K562 (cell line): ENCODE measurements at regions not wholly inside any gene's neighbourhood (a gene's known extent, or its start where the extent isn't known, plus 50 kb on each side); places are given as distances from the start of the nearest gene placed in this dataset.

Experiments
- BCLAF1 ChIP-seq, 2 experiments: fragments of 450-650 bp in 1 of 2; IDR thresholded peaks; 2 replicates each; pipeline ENCODE4 v1.6.1; 2011 to 2017; ENCODE audit warnings: low read depth in 2 of 2, antibody characterized with exemption in 1 of 2, borderline replicate concordance in 1 of 2, low read length in 1 of 2, mild to moderate bottlenecking in 1 of 2, mixed read lengths in 1 of 2; ENCODE audit not compliant: control insufficient read depth in 1 of 2
- CREB1 ChIP-seq, 2 experiments: sonication (generic) in 1 of 2; formaldehyde crosslinking in 1 of 2; IDR thresholded peaks; 2 replicates each; pipeline versions ENCODE4 v1.6.1 to v1.8.0; 2012 to 2022; ENCODE audit warnings: inconsistent platforms in 1 of 2, mild to moderate bottlenecking in 1 of 2, missing genetic modification reagents in 1 of 2, moderate library complexity in 1 of 2
- CREBBP ChIP-seq: IDR thresholded peaks from one replicate; pipeline ENCODE4 v1.6.1; 2012; ENCODE audit warnings: low read depth, mild to moderate bottlenecking, control low read depth, inconsistent platforms, low read length
- ELK3 ChIP-seq: fragments of 450-650 bp; formaldehyde crosslinking; IDR thresholded peaks from 2 replicates; pipeline ENCODE4 v1.4.0; 2020; ENCODE audit warnings: mild to moderate bottlenecking
- EP400 ChIP-seq: fragments of 450-650 bp; IDR thresholded peaks from 2 replicates; pipeline ENCODE4 v1.6.1; 2017; ENCODE audit warnings: antibody characterized with exemption, mild to moderate bottlenecking, moderate library complexity
- FOXA3 ChIP-seq, 2 experiments: fragments of 450-650 bp in 1 of 2; sonication (generic) in 1 of 2; formaldehyde crosslinking; IDR thresholded peaks in 1 of 2; conservative IDR thresholded peaks in 1 of 2; 2 replicates each; pipeline versions ENCODE4 v1.4.0 to v1.8.0; 2020 to 2022; ENCODE audit warnings: mild to moderate bottlenecking in 2 of 2, missing genetic modification reagents in 1 of 2
- FOXP4 ChIP-seq: sonication (generic); formaldehyde crosslinking; IDR thresholded peaks from 2 replicates; pipeline ENCODE4 v1.8.0; 2022; ENCODE audit warnings: mild to moderate bottlenecking, missing genetic modification reagents, borderline replicate concordance
- MBD1 ChIP-seq: fragments of 250-450 bp; sonication (Bioruptor Pico); IDR thresholded peaks from 2 replicates; pipeline ENCODE4 v1.8.0; 2022; ENCODE audit warnings: inconsistent platforms
- MITF ChIP-seq: IDR thresholded peaks from 2 replicates; pipeline ENCODE4 v1.6.1; 2014; ENCODE audit warnings: antibody characterized with exemption
- MTA3 ChIP-seq: fragments of 450-650 bp; formaldehyde crosslinking; IDR thresholded peaks from 2 replicates; pipeline ENCODE4 v1.6.1; 2017; ENCODE audit warnings: mild to moderate bottlenecking, borderline replicate concordance
- NCOR1 ChIP-seq: fragments of 450-650 bp; IDR thresholded peaks from 2 replicates; pipeline ENCODE4 v1.6.1; 2016; ENCODE audit warnings: mild to moderate bottlenecking, moderate library complexity
- NR2F6 ChIP-seq: fragments of 450-650 bp; formaldehyde crosslinking; IDR thresholded peaks from 2 replicates; pipeline ENCODE4 v1.4.0; 2020; ENCODE audit warnings: mild to moderate bottlenecking
- SAP30 ChIP-seq: fragments of 200-600 bp; sonication (generic); IDR thresholded peaks from 2 replicates; pipeline ENCODE4 v1.6.1; 2012; ENCODE audit warnings: borderline replicate concordance, low read depth, mild to moderate bottlenecking, moderate library complexity, low read length, control low read depth, inconsistent platforms; ENCODE audit not compliant: insufficient read depth, poor library complexity, severe bottlenecking
- ZNF134 ChIP-seq: fragments of 250-450 bp; sonication (Bioruptor Pico); conservative IDR thresholded peaks from 2 replicates; pipeline ENCODE4 v1.4.0; 2020
- ZNF239 ChIP-seq: fragments of 250-450 bp; sonication (Bioruptor Pico); IDR thresholded peaks from 2 replicates; pipeline ENCODE4 v1.4.0; 2020; ENCODE audit warnings: mild to moderate bottlenecking
- ZNF3 ChIP-seq: fragments of 250-450 bp; sonication (Bioruptor Pico); IDR thresholded peaks from 2 replicates; pipeline ENCODE4 v1.5.0; 2021; ENCODE audit warnings: mild to moderate bottlenecking, moderate library complexity
- ZNF316 ChIP-seq: fragments of 450-650 bp; IDR thresholded peaks from 2 replicates; pipeline ENCODE4 v1.6.1; 2016
- ZNF699 ChIP-seq: fragments of 250-450 bp; sonication (Bioruptor Pico); IDR thresholded peaks from 2 replicates; pipeline ENCODE4 v1.8.0; 2021; ENCODE audit warnings: mild to moderate bottlenecking, moderate library complexity; ENCODE audit not compliant: insufficient replicate concordance

GRCh38 chr6:19995575-19996257 is 158.5 kb downstream of the ID4 start (continued):
- TF ChIP-seq NR2F6 (CRISPR knock-in tag) (no peak), MITF (0 out of 2 replicates have a peak, but pooled peaks have one; percentile 51), ELK3 (CRISPR knock-in tag) (no peak), ZNF316 (0 out of 2 replicates have a peak, but pooled peaks have one; percentile 1), FOXP4 (CRISPR knock-in tag) (no peak), MBD1 (CRISPR knock-in tag) (no peak), ZNF239 (CRISPR knock-in tag) (no peak), ZNF134 (CRISPR knock-in tag) (no peak), EP400 (no peak), CREBBP (no peak), MTA3 (no peak), SAP30 (no peak), CREB1 (IDR thresholded peaks at IDR 0.05) (peak; percentile 74; the same call in 1 of the 2 replicates), CREB1 (CRISPR knock-in tag; IDR thresholded peaks at IDR 0.05) (no peak), BCLAF1 (IDR thresholded peaks at IDR 0.05; ENCODE audit: borderline replicate concordance in 1 of 2, control insufficient read depth in 1 of 2, low read depth in 2 of 2, low read length in 1 of 2) (no peak), FOXA3 (CRISPR knock-in tag; conservative IDR thresholded peaks at IDR 0.05 in 1 of 2, IDR thresholded peaks at IDR 0.05 in 1 of 2) (no peak), ZNF699 (CRISPR knock-in tag) (no peak), ZNF3 (CRISPR knock-in tag) (no peak), NCOR1 (peak; percentile 92)
